ENCODE measurements at regions not wholly inside any gene's neighbourhood (a gene's known extent, or its start where the extent isn't known, plus 50 kb on each side); places are given as distances from the start of the nearest gene placed in this dataset.
A peak's percentile ranks its signal among the peaks of the same experiment; 100 is the strongest.

- peak; percentile 31; the same call in 2 of the 3 replicates for ATAC-seq
- no peak for TF ChIP-seq ZNF70 (CRISPR knock-in tag; IDR thresholded peaks at IDR 0.05)
- TF ChIP-seq TOX (CRISPR knock-in tag; IDR thresholded peaks at IDR 0.05; ENCODE audit: borderline replicate concordance) = no peak
- TF ChIP-seq CSDC2 (CRISPR knock-in tag; IDR thresholded peaks at IDR 0.05) = no peak
- no peak for TF ChIP-seq TCF4 (CRISPR knock-in tag; IDR thresholded peaks at IDR 0.05; ENCODE audit: borderline replicate concordance)
- no peak for TF ChIP-seq PPARA (CRISPR knock-in tag; IDR thresholded peaks at IDR 0.05; ENCODE audit: borderline replicate concordance)
- TF ChIP-seq RARB (CRISPR knock-in tag; IDR thresholded peaks at IDR 0.05) = no peak
- TF ChIP-seq ZFP3 (CRISPR knock-in tag; IDR thresholded peaks at IDR 0.05) = no peak
- no peak for TF ChIP-seq ESRRG (CRISPR knock-in tag; IDR thresholded peaks at IDR 0.05)
- no peak for TF ChIP-seq OSR1 (CRISPR knock-in tag; IDR thresholded peaks at IDR 0.05)
- TF ChIP-seq POU6F1 (CRISPR knock-in tag; IDR thresholded peaks at IDR 0.05; ENCODE audit: borderline replicate concordance, low read depth) = no peak
These were observed 61.0 kb upstream of the CDON start for GRCh38 chr11:126123686-126124085.

- ATAC-seq = peak; percentile 89
- TF ChIP-seq ZC3H10 (CRISPR knock-in tag; IDR thresholded peaks at IDR 0.05) = no peak
These were observed 60.2 kb upstream of the CDON start for GRCh38 chr11:126122863-126123262.

GRCh38 chr11:126121296-126121695 lies 58.6 kb upstream of the CDON start:
- TF ChIP-seq OSR1 (CRISPR knock-in tag; IDR thresholded peaks at IDR 0.05) = no peak
- TF ChIP-seq CSDC2 (CRISPR knock-in tag; IDR thresholded peaks at IDR 0.05) = no peak
- TF ChIP-seq POU6F1 (CRISPR knock-in tag; IDR thresholded peaks at IDR 0.05; ENCODE audit: borderline replicate concordance, low read depth) = no peak
- TF ChIP-seq ISL1 (CRISPR knock-in tag; IDR thresholded peaks at IDR 0.05) = no peak
- TF ChIP-seq ZC3H10 (CRISPR knock-in tag; IDR thresholded peaks at IDR 0.05) = no peak
- no peak for TF ChIP-seq ARNTL (CRISPR knock-in tag; IDR thresholded peaks at IDR 0.05; ENCODE audit: borderline replicate concordance, low read depth)
- no peak for TF ChIP-seq TSHZ2 (CRISPR knock-in tag; IDR thresholded peaks at IDR 0.05)
- TF ChIP-seq ESRRG (CRISPR knock-in tag; IDR thresholded peaks at IDR 0.05) = no peak
- no peak for TF ChIP-seq RARB (CRISPR knock-in tag; IDR thresholded peaks at IDR 0.05)
- TF ChIP-seq PPARA (CRISPR knock-in tag; IDR thresholded peaks at IDR 0.05; ENCODE audit: borderline replicate concordance) = no peak
- no peak for TF ChIP-seq BACH2 (CRISPR knock-in tag; IDR thresholded peaks at IDR 0.05; ENCODE audit: borderline replicate concordance)
- no peak for TF ChIP-seq PATZ1 (CRISPR knock-in tag; IDR thresholded peaks at IDR 0.05; ENCODE audit: borderline replicate concordance)
- TF ChIP-seq GLIS3 (CRISPR knock-in tag; IDR thresholded peaks at IDR 0.05) = no peak
- no peak for ATAC-seq

GRCh38 chr11:126118806-126119205 lies 56.1 kb upstream of the CDON start:
- TF ChIP-seq CSDC2 (CRISPR knock-in tag; IDR thresholded peaks at IDR 0.05) (no peak), OSR1 (CRISPR knock-in tag; IDR thresholded peaks at IDR 0.05) (no peak), ESRRG (CRISPR knock-in tag; IDR thresholded peaks at IDR 0.05) (no peak), CSRNP3 (CRISPR knock-in tag; IDR thresholded peaks at IDR 0.05) (no peak), TSHZ2 (CRISPR knock-in tag; IDR thresholded peaks at IDR 0.05) (no peak), CREB5 (CRISPR knock-in tag; IDR thresholded peaks at IDR 0.05; ENCODE audit: low read depth) (no peak), PPARA (CRISPR knock-in tag; IDR thresholded peaks at IDR 0.05; ENCODE audit: borderline replicate concordance) (no peak), POU6F1 (CRISPR knock-in tag; IDR thresholded peaks at IDR 0.05; ENCODE audit: borderline replicate concordance, low read depth) (no peak)
- ATAC-seq = no peak
